GM21360 (cell line): ENCODE measurements at regions not wholly inside any gene's neighbourhood (a gene's known extent, or its start where the extent isn't known, plus 50 kb on each side); places are given as distances from the start of the nearest gene placed in this dataset.
"Not testable (repeated sequence)": the region's sequence is repeated elsewhere in the genome, so short reads cannot be mapped to it uniquely, and the experiment has no call there.

Experiments used
- ATAC-seq: cut with Tn5 transposase; IDR thresholded peaks from one replicate; pipeline ENCODE4 v1.9.1; 2021; ENCODE audit warnings: mild to moderate bottlenecking, moderate library complexity; ENCODE audit not compliant: unreplicated experiment

DNA sequence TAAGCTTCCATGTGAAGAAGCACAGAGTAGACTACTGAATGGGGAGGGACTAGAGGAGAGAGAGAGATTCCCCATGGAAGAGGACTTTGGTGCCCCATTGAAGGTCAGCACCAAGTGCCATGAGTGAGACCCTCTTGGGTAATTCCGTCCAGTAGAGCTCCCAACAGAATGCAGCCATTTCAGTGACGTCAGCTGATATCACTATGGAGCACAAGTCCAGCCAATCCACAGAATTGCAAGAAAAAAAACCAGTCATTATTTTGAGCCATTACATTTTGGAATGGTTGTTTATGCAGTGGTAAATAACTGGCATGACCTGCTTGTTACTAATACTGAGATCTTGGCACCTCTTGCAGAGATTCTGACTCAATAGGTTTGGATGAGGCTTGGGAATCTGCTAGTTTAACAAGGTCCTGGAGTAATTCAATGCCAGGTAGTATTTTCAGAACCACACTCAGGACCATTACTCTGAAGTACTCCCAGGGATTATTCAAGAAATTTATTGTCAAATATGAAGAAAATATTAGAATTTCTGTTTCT, 52.6 kb upstream of the SP8 start:
- ATAC-seq: no peak

DNA sequence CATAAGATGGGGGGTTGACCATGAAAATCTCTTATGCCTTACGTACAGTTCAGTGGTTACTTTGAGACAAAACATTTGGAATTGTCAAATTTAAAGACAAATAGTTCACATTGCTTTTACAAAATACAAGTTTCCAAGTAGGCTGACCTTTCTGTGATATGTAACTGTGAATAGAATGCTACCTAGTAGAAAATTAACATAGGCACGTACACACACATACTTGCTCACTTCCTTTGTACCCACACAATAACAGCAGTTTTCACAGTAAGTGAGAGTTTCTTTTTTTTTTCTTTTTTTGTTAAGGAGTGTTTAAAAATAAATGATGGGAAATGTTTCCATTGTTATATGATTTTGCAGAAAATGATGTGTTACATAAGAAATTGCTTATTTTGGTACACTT, 53.3 kb upstream of the SP8 start:
- no peak for ATAC-seq

DNA sequence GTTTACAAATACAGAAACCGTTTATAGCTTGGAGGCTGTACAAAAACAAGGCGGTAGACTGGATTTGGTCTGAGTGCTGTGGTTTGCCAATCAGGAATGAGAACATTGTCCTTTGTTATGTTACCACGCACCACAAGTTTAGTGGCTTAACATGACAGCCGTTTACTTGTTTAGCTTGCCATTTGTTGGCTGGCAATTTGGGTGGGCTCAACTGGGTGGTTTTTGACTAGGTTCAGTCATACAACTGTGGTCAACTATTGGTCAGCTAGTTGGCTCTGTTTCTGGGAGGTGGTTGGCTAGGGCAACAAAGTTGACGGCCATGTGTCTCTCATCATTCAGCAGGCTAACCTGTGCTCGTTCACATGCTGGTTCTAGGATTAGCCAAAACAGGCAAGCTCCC, 60.1 kb upstream of the SP8 start:
- ATAC-seq: no peak

- ATAC-seq: no peak
These were observed 72.3 kb upstream of the SP8 start for GRCh38 chr7:20858951-20859350.

DNA sequence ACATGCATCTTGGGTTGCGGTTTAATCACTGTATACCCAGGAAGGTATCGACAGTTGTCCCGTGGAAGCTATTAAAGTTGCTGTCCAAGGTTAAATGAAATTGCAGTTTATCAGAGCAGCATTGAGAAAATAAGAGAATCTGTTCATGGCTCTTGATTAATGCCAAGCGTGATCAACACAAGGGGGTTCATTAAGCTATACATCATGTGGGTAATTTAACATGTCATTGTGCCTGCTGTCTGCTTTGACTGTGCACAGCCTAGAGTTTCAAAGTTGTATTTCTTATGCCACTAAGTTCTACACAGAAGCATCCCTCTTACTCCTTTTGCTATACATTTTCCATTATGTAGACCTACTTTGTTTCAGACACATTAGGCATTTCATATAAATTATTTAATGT, 74.8 kb upstream of the SP8 start:
- no peak for ATAC-seq

- no peak for ATAC-seq
These were observed 75.9 kb upstream of the SP8 start for GRCh38 chr7:20862554-20862953.

- ATAC-seq: no peak
These were observed 77.5 kb upstream of the SP8 start for GRCh38 chr7:20864221-20864620.

- no peak for ATAC-seq
These were observed 79.0 kb upstream of the SP8 start for GRCh38 chr7:20865684-20866083.

DNA sequence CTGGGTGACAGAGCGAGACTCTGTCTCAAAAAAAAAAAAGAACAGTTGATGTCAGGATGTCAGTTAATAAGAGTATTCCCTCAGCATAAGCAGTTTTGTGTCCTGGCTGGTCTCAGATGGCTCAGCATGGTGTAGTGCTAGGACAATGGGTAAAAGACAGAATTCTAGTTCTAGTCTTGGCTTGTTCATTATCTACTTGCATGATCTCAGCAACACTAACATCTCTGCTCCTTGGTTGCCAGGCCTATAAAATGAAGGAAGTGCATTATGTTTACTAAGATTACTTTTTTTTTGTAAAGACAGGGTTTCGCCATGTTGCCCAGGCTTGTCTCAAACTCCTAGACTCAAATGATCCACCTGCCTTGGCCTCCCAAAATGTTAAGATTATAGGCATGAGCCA, 84.3 kb upstream of the SP8 start:
- ATAC-seq: no peak

DNA sequence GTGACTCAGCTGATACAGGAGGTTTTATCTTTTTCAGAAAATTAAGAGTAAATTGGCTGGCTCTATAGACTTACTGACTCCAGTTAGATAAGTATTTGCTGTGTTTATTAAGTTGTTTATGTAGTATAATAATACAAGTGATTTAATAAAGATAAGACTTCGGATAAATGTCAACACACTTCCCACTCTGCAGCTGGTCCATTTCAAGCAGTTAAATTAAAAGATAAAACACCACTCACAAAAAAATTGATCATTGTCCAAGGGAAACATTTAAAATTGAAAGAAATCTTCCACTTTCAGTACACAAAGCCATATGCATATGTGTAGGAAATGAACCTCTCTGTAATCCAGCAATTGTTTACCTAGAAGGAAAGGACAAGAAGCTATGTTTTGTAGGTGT, 106.1 kb upstream of the SP8 start:
- ATAC-seq: no peak

DNA sequence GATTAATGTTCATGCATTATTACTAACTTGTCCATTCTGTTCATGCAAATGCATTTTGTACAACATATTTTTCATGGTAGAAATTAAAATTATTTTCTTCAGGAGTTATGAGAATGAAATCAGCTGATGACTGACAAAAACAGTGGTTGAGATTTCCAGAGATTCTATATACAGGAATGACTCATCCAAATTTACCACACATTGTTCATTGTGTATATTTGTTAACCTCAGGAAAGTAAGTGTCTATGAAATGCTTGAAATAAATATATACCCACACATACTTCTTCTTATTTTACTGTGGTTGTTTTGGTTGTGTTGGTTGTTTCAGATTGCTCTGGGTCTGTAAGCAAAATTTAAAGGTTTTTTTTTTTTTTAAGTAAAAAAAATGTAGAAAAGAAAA, 108.1 kb upstream of the SP8 start:
- ATAC-seq: no peak

GRCh38 chr7:20895563-20895962, 108.9 kb upstream of the SP8 start:
- no peak for ATAC-seq

DNA sequence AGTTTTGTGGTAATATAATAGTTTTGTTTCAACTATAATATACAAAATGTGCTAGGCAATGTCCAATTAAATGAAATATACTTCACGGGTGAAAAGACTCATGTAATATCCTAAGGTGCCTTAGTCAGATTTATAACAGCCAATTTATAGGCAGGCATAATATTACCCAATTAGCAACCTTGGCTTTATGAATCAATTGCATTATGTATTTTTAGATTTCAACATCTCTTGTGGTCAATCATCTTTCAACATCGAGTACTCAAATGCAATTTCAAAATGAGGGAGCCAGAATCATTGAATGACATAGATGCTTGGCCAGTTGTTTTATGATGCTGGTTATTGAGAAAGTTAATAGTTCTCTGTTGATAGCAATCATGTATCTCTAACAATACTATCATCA, 110.3 kb upstream of the SP8 start:
- ATAC-seq: no peak

DNA sequence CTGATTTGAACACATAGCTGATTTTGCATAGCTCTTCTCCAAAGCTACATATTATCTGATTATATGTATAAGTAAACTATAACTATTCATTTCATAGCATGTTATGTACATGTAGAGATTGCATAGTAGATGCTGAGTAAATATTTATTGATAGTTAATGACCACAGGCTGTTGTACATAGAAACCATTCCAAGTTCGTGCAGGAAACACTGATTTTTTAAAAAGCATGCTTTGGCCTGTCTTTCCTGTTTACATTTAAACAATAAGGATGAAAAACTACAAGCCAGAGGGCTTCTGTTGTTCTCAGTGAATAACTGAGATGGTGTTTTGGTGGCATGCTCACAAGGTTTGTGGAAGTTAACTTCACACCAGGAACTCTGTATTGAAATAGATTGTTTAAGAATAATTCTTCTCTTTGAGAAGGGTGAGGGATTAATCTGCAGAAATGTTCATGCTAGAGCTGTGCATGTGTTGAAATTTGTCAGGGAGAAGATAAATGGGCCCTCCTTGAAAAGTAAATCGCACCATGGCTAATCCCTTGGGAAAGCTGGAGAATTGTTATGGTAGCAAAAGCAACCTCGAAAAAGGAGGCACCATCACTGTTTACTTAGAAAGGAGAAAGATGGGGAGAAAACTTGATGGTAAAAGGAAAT, 120.2 kb upstream of the SP8 start:
- ATAC-seq: no peak

GRCh38 chr7:20911081-20911480, 124.4 kb upstream of the SP8 start:
- no peak for ATAC-seq

DNA sequence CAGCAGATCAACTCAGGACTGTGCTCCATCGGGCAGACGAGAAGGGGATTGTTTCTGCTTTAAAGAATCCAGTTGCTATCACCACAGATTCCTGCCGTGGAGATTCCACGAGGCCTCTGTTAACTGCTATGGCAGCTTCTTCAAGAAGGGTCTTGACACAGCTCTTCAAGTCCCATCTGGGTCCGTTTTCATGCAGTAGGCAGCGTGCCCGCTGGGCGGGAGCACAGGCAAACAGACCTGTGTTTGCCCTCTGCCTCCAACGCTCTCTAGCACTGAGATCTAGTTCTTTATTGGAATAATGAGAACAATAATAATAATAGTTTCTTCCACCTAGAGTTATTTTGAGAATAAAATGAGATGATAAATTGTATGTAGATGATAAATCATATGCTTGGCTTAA, 127.2 kb upstream of the SP8 start:
- no peak for ATAC-seq

GRCh38 chr7:20916311-20916710, 129.6 kb upstream of the SP8 start:
- ATAC-seq: no peak

DNA sequence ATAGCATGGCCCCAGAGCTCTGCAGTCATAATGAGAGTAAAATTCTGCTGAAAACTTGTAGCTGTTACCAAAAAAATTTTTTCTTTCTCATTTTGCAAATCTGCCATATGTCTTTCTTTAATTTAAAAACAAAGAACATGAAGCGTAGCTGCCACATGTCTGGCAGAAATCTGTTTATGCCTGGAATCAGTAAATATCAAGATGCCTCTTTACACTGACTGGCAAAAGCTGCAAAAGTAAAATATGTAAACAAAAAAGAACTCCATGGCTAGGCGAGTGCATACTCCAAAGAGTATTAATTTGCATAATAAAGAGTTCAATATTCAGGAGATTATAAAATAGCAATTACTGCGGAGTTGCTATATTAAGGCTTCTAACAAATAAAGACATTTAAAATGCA, 130.9 kb upstream of the SP8 start:
- ATAC-seq: no peak

- ATAC-seq: no peak
These were observed 131.5 kb upstream of the SP8 start for GRCh38 chr7:20918156-20918555.

DNA sequence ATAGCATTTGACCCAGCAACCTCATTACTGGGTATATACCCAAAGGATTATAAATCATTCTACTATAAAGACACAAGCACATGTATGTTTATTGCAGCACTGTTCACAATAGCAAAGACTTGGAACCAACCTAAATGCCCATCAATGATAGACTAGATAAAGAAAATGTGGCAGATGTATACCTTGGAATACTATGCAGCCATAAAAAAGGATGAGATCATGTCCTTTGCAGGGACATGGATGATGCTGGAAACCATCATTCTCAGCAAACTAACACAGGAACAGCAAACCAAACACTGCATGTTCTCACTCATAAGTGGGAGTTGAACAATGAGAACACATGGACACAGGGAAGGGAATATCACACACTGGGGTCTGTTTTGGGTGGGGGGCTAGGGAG, 140.5 kb upstream of the SP8 start:
- ATAC-seq: not testable (repeated sequence)

GRCh38 chr7:20927976-20928375, 141.3 kb upstream of the SP8 start:
- no peak for ATAC-seq

- ATAC-seq: no peak
These were observed 142.5 kb upstream of the SP8 start for GRCh38 chr7:20929199-20929598.

- no peak for ATAC-seq
These were observed 145.1 kb upstream of the SP8 start for GRCh38 chr7:20931739-20932138.
